DOHH2 (cell line): ENCODE measurements at regions not wholly inside any gene's neighbourhood (a gene's known extent, or its start where the extent isn't known, plus 50 kb on each side); places are given as distances from the start of the nearest gene placed in this dataset.

Experiments used
- H3F3A ChIP-seq: fragments of 200-600 bp; sonication (generic), shearing (Covaris generic); 2 replicates; pipeline ENCODE4 v1.6.0; 2016; ENCODE audit warnings: antibody characterized with exemption, mild to moderate bottlenecking; ENCODE audit not compliant: control insufficient read depth, insufficient read depth
- H3K27ac ChIP-seq: fragments of 200-600 bp; sonication (generic); 2 replicates; pipeline ENCODE4 v1.5.1; 2014; ENCODE audit warnings: low read depth, mild to moderate bottlenecking, low read length, moderate library complexity
- H3K27me3 ChIP-seq: fragments of 200-600 bp; sonication (generic); 2 replicates; pipeline ENCODE4 v1.6.1; 2014; ENCODE audit warnings: mild to moderate bottlenecking, low read length, mixed read lengths; ENCODE audit not compliant: control insufficient read depth
- H3K36me3 ChIP-seq: fragments of 200-600 bp; sonication (generic); 2 replicates; pipeline ENCODE4 v1.6.1; 2014; ENCODE audit warnings: mild to moderate bottlenecking, low read length, moderate library complexity, mixed read lengths; ENCODE audit not compliant: control insufficient read depth
- H3K4me1 ChIP-seq: fragments of 200-600 bp; sonication (generic); 2 replicates; pipeline ENCODE4 v1.6.1; 2014; ENCODE audit warnings: mild to moderate bottlenecking, low read length, mixed read lengths; ENCODE audit not compliant: control insufficient read depth
- H3K4me2 ChIP-seq: fragments of 200-600 bp; sonication (generic); 2 replicates; pipeline ENCODE4 v1.6.0; 2014; ENCODE audit warnings: mild to moderate bottlenecking, low read length, moderate library complexity
- H3K4me3 ChIP-seq: fragments of 200-600 bp; sonication (generic); 2 replicates; pipeline ENCODE4 v1.5.1; 2014; ENCODE audit warnings: mild to moderate bottlenecking, low read length, mixed read lengths
- H3K79me2 ChIP-seq: fragments of 200-600 bp; sonication (generic); 2 replicates; pipeline ENCODE4 v1.6.1; 2014; ENCODE audit warnings: mild to moderate bottlenecking, low read length, mixed read lengths; ENCODE audit not compliant: control insufficient read depth
- H3K9me2 ChIP-seq: fragments of 200-600 bp; sonication (generic); replicated peaks from 2 replicates; pipeline ENCODE4 v1.6.1; 2014; ENCODE audit warnings: mild to moderate bottlenecking, low read length, mixed read lengths; ENCODE audit not compliant: control insufficient read depth
- H3K9me3 ChIP-seq: fragments of 200-600 bp; sonication (generic); 2 replicates; pipeline ENCODE4 v1.6.1; 2014; ENCODE audit warnings: antibody characterized with exemption, low read length, mixed read lengths; ENCODE audit not compliant: control insufficient read depth, insufficient read depth
- H4K20me1 ChIP-seq: fragments of 200-600 bp; sonication (generic); 2 replicates; pipeline ENCODE4 v1.6.0; 2014; ENCODE audit warnings: low read depth, mild to moderate bottlenecking, antibody characterized with exemption, low read length, moderate library complexity; ENCODE audit not compliant: control insufficient read depth, insufficient read depth
- CTCF ChIP-seq: fragments of 200-600 bp; sonication (generic); IDR thresholded peaks from one replicate; pipeline ENCODE4 v1.5.1; 2014; ENCODE audit warnings: antibody characterized with exemption, mild to moderate bottlenecking, low read depth, low read length; ENCODE audit not compliant: poor library complexity, severe bottlenecking
- EZH2phosphoT487 ChIP-seq: fragments of 200-600 bp; sonication (generic); IDR thresholded peaks from 2 replicates; pipeline ENCODE4 v1.6.1; 2017; ENCODE audit warnings: borderline replicate concordance, mild to moderate bottlenecking, antibody characterized with exemption, low read length, moderate library complexity, mixed read lengths

- H4K20me1 ChIP-seq, result no peaks in the 10 kb centered on the region
- no peak overlapping the region for H3K27ac ChIP-seq
- H3K4me1 ChIP-seq, result peaks cover 9% of the 10 kb centered on the region
- no peaks in the 10 kb centered on the region for H3K9me2 ChIP-seq
- no peak for TF ChIP-seq EZH2phosphoT487
- no peak for TF ChIP-seq CTCF
- no peaks in the 10 kb centered on the region for H3K36me3 ChIP-seq
- H3K9me3 ChIP-seq, result no peaks in the 10 kb centered on the region
- H3K4me2 ChIP-seq, result no peak overlapping the region
- no peaks in the 10 kb centered on the region for H3K79me2 ChIP-seq
- no peaks in the 10 kb centered on the region for H3K27me3 ChIP-seq
- no peaks in the 10 kb centered on the region for H3F3A ChIP-seq
- no peak overlapping the region for H3K4me3 ChIP-seq
Observed at GRCh38 chr5:88094906-88095496, 173.6 kb downstream of the TMEM161B start.

GRCh38 chr5:88094403-88094802, 174.2 kb downstream of the TMEM161B start:
- H3K9me2 ChIP-seq, result no peaks in the 10 kb centered on the region
- H4K20me1 ChIP-seq, result no peaks in the 10 kb centered on the region
- H3K79me2 ChIP-seq, result no peaks in the 10 kb centered on the region
- no peaks in the 10 kb centered on the region for H3K27me3 ChIP-seq
- no peak overlapping the region for H3K4me2 ChIP-seq
- no peaks in the 10 kb centered on the region for H3K9me3 ChIP-seq
- H3K27ac ChIP-seq, result no peak overlapping the region
- H3K36me3 ChIP-seq, result no peaks in the 10 kb centered on the region
- H3K4me3 ChIP-seq, result no peak overlapping the region
- H3K4me1 ChIP-seq, result peaks cover 9% of the 10 kb centered on the region
- TF ChIP-seq EZH2phosphoT487 (no peak), CTCF (no peak)
- no peaks in the 10 kb centered on the region for H3F3A ChIP-seq

- no peak for TF ChIP-seq EZH2phosphoT487
- TF ChIP-seq CTCF, result no peak
- H3F3A ChIP-seq, result no peaks in the 10 kb centered on the region
- no peak overlapping the region for H3K27ac ChIP-seq
- H3K27me3 ChIP-seq, result no peaks in the 10 kb centered on the region
- no peaks in the 10 kb centered on the region for H4K20me1 ChIP-seq
- no peaks in the 10 kb centered on the region for H3K9me2 ChIP-seq
- no peak overlapping the region for H3K4me2 ChIP-seq
- H3K4me1 ChIP-seq, result peaks cover 9% of the 10 kb centered on the region
- H3K4me3 ChIP-seq, result no peak overlapping the region
- no peaks in the 10 kb centered on the region for H3K9me3 ChIP-seq
- no peaks in the 10 kb centered on the region for H3K36me3 ChIP-seq
- H3K79me2 ChIP-seq, result no peaks in the 10 kb centered on the region
Observed at GRCh38 chr5:88093765-88094164, 174.9 kb downstream of the TMEM161B start.
